WTC11 (cell line): ENCODE measurements at regions not wholly inside any gene's neighbourhood (a gene's known extent, or its start where the extent isn't known, plus 50 kb on each side); places are given as distances from the start of the nearest gene placed in this dataset.

ENCODE experiments used
- ATF3 ChIP-seq: sonication (generic); formaldehyde crosslinking; conservative IDR thresholded peaks from 2 replicates; pipeline ENCODE4 v1.8.1; 2022; ENCODE audit warnings: mild to moderate bottlenecking, missing genetic modification reagents
- CREM ChIP-seq: sonication (generic); formaldehyde crosslinking; IDR thresholded peaks from 2 replicates; pipeline ENCODE4 v1.8.1; 2022; ENCODE audit warnings: mild to moderate bottlenecking, missing genetic modification reagents, moderate library complexity
- CTCF ChIP-seq: fragments of 200-600 bp; IDR thresholded peaks from 2 replicates; pipeline ENCODE4 v1.8.0; 2022; ENCODE audit warnings: antibody characterized with exemption
- ESRRA ChIP-seq: sonication (generic); formaldehyde crosslinking; IDR thresholded peaks from 2 replicates; pipeline ENCODE4 v1.8.1; 2022; ENCODE audit warnings: mild to moderate bottlenecking, missing genetic modification reagents, borderline replicate concordance
- FOXJ3 ChIP-seq: sonication (generic); formaldehyde crosslinking; IDR thresholded peaks from 2 replicates; pipeline ENCODE4 v1.9.0; 2021; ENCODE audit warnings: missing genetic modification reagents, mild to moderate bottlenecking, borderline replicate concordance
- GABPB1 ChIP-seq: sonication (generic); formaldehyde crosslinking; IDR thresholded peaks from 2 replicates; pipeline ENCODE4 v1.8.1; 2023; ENCODE audit warnings: mild to moderate bottlenecking, missing genetic modification reagents
- GTF2I ChIP-seq: fragments of 250-450 bp; sonication (Bioruptor Pico); conservative IDR thresholded peaks from 2 replicates; pipeline ENCODE4 v1.4.0; 2021; ENCODE audit warnings: mild to moderate bottlenecking
- NFYB ChIP-seq: sonication (generic); formaldehyde crosslinking; conservative IDR thresholded peaks from 2 replicates; pipeline ENCODE4 v1.8.0; 2022; ENCODE audit warnings: low read depth, missing genetic modification reagents
- NR1H2 ChIP-seq: sonication (generic); formaldehyde crosslinking; IDR thresholded peaks from 2 replicates; pipeline ENCODE4 v1.9.0; 2021; ENCODE audit warnings: mild to moderate bottlenecking, moderate library complexity, missing genetic modification reagents
- NR2C2 ChIP-seq: sonication (generic); formaldehyde crosslinking; IDR thresholded peaks from 2 replicates; pipeline ENCODE4 v1.8.0; 2022; ENCODE audit warnings: mild to moderate bottlenecking, missing genetic modification reagents
- RORB ChIP-seq: fragments of 250-450 bp; sonication (Bioruptor Pico); IDR thresholded peaks from 2 replicates; pipeline ENCODE4 v1.9.0; 2021; ENCODE audit warnings: mild to moderate bottlenecking
- STAT6 ChIP-seq: sonication (generic); formaldehyde crosslinking; conservative IDR thresholded peaks from 2 replicates; pipeline ENCODE4 v1.8.1; 2023; ENCODE audit warnings: mild to moderate bottlenecking, low read depth, missing genetic modification reagents, moderate library complexity
- USF1 ChIP-seq: sonication (generic); formaldehyde crosslinking; IDR thresholded peaks from 2 replicates; pipeline ENCODE4 v1.8.0; 2022; ENCODE audit warnings: mild to moderate bottlenecking, missing genetic modification reagents
- ZNF121 ChIP-seq: sonication (generic); formaldehyde crosslinking; IDR thresholded peaks from 2 replicates; pipeline ENCODE4 v1.8.0; 2023; ENCODE audit warnings: missing genetic modification reagents

- TF ChIP-seq CTCF: no peak
- TF ChIP-seq ESRRA (CRISPR knock-in tag): no peak
- no peak for TF ChIP-seq RORB (CRISPR knock-in tag)
- TF ChIP-seq GTF2I (CRISPR knock-in tag): no peak
- TF ChIP-seq USF1 (CRISPR knock-in tag): no peak
- TF ChIP-seq CREM: no peak
- TF ChIP-seq NFYB (CRISPR knock-in tag): no peak
- TF ChIP-seq ZNF121: no peak
- TF ChIP-seq GABPB1 (CRISPR knock-in tag): no peak
- no peak for TF ChIP-seq STAT6 (CRISPR knock-in tag)
- no peak for TF ChIP-seq NR1H2 (CRISPR knock-in tag)
- TF ChIP-seq ATF3 (CRISPR knock-in tag): no peak
- TF ChIP-seq FOXJ3 (CRISPR knock-in tag): no peak
- no peak for TF ChIP-seq NR2C2 (CRISPR knock-in tag)
Measured at GRCh38 chr4:16992566-16993225, 94.3 kb upstream of the LDB2 start.
